ENCODE measurements at regions not wholly inside any gene's neighbourhood (a gene's known extent, or its start where the extent isn't known, plus 50 kb on each side); places are given as distances from the start of the nearest gene placed in this dataset.

DNA sequence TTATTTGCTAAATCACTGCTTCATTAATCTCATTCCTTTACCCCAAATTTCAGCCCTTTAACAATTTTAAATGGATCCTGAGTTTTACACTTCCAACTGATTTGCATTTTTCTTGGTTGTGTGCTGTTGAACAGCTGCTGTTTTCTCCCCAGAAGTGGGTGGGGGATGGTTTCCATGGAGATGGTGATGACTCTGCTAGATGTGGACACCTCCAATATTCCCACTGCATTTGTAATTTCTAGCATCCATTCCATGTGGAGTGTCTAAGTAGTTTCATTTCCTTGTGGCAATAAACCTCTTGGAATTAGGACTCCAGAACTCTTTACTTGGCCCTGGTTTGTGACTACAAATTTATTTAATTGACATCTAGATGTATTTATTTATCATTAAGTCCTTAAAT is 330.4 kb downstream of the GBA3 start:
- TF ChIP-seq, protein P1, sequence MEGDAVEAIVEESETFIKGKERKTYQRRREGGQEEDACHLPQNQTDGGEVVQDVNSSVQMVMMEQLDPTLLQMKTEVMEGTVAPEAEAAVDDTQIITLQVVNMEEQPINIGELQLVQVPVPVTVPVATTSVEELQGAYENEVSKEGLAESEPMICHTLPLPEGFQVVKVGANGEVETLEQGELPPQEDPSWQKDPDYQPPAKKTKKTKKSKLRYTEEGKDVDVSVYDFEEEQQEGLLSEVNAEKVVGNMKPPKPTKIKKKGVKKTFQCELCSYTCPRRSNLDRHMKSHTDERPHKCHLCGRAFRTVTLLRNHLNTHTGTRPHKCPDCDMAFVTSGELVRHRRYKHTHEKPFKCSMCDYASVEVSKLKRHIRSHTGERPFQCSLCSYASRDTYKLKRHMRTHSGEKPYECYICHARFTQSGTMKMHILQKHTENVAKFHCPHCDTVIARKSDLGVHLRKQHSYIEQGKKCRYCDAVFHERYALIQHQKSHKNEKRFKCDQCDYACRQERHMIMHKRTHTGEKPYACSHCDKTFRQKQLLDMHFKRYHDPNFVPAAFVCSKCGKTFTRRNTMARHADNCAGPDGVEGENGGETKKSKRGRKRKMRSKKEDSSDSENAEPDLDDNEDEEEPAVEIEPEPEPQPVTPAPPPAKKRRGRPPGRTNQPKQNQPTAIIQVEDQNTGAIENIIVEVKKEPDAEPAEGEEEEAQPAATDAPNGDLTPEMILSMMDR (IDR thresholded peaks at IDR 0.05; ENCODE audit: low read length) = no peak
- TF ChIP-seq EZH2 (optimal IDR thresholded peaks at IDR 0.05; ENCODE audit: low read depth, low read length) (no peak), EZH2phosphoT487 (IDR thresholded peaks at IDR 0.05; ENCODE audit: low read length) (no peak)
